Glutamatergic neuron (in vitro differentiated cells): ENCODE measurements at regions not wholly inside any gene's neighbourhood (a gene's known extent, or its start where the extent isn't known, plus 50 kb on each side); places are given as distances from the start of the nearest gene placed in this dataset.
"Not testable (repeated sequence)": the region's sequence is repeated elsewhere in the genome, so short reads cannot be mapped to it uniquely, and the experiment has no call there.

ENCODE experiments used
- DNase-seq: peaks from one replicate; pipeline ENCODE4 v3.0.0; 2022
- H3K27ac Mint-ChIP-seq: one replicate; pipeline ENCODE4 v1.8.0; 2020; ENCODE audit warnings: mild to moderate bottlenecking, mixed read lengths, inconsistent platforms; ENCODE audit not compliant: unreplicated experiment
- H3K27me3 Mint-ChIP-seq: one replicate; pipeline ENCODE4 v1.8.0; 2020; ENCODE audit warnings: mild to moderate bottlenecking, moderate library complexity, mixed read lengths, inconsistent platforms; ENCODE audit not compliant: unreplicated experiment
- H3K36me3 Mint-ChIP-seq: one replicate; pipeline ENCODE4 v1.8.0; 2020; ENCODE audit warnings: mild to moderate bottlenecking, mixed read lengths, inconsistent platforms; ENCODE audit not compliant: unreplicated experiment
- H3K4me1 Mint-ChIP-seq: one replicate; pipeline ENCODE4 v1.8.0; 2020; ENCODE audit warnings: mild to moderate bottlenecking, low read depth, mixed read lengths, inconsistent platforms; ENCODE audit not compliant: unreplicated experiment
- H3K4me3 Mint-ChIP-seq: one replicate; pipeline ENCODE4 v1.8.0; 2020; ENCODE audit warnings: mild to moderate bottlenecking, mixed read lengths, inconsistent platforms; ENCODE audit not compliant: unreplicated experiment
- H3K9me3 Mint-ChIP-seq: one replicate; pipeline ENCODE4 v1.8.0; 2020; ENCODE audit warnings: mild to moderate bottlenecking, moderate library complexity, mixed read lengths, inconsistent platforms; ENCODE audit not compliant: unreplicated experiment
- TF ChIP-seq, protein P1 (sequence below): fragments of 200-600 bp; sonication (generic); IDR thresholded peaks from one replicate; pipeline ENCODE4 v1.5.0; 2021; ENCODE audit not compliant: partially characterized antibody, unreplicated experiment

DNA sequence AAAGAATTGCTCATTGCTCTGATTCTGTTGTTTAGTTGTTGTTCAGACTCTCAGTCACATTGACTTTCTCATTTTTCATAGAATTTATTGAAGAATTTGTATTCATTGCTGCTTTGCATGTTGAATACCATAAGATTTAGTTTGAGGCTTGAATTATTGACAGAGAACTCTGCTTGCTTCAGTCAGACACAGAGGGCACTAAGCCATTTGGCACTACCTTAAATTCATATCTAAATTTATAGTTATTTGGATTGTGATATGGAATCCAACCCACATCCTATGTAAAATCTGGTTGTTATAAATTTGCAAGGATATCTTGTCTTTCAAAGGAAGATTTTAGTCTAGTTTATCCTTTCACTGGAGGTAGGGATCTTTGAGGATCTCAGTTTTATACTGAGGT lies 1748.6 kb downstream of the BRINP3 start:
- no peak for DNase-seq
- Mint-ChIP-seq H3K27me3 (no peaks in the 10 kb centered on the region), H3K4me1 (no peaks in the 10 kb centered on the region), H3K4me3 (no peak overlapping the region), H3K27ac (no peak overlapping the region), H3K36me3 (no peaks in the 10 kb centered on the region), H3K9me3 (no peaks in the 10 kb centered on the region)
- TF ChIP-seq, protein P1, sequence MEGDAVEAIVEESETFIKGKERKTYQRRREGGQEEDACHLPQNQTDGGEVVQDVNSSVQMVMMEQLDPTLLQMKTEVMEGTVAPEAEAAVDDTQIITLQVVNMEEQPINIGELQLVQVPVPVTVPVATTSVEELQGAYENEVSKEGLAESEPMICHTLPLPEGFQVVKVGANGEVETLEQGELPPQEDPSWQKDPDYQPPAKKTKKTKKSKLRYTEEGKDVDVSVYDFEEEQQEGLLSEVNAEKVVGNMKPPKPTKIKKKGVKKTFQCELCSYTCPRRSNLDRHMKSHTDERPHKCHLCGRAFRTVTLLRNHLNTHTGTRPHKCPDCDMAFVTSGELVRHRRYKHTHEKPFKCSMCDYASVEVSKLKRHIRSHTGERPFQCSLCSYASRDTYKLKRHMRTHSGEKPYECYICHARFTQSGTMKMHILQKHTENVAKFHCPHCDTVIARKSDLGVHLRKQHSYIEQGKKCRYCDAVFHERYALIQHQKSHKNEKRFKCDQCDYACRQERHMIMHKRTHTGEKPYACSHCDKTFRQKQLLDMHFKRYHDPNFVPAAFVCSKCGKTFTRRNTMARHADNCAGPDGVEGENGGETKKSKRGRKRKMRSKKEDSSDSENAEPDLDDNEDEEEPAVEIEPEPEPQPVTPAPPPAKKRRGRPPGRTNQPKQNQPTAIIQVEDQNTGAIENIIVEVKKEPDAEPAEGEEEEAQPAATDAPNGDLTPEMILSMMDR: no peak

DNA sequence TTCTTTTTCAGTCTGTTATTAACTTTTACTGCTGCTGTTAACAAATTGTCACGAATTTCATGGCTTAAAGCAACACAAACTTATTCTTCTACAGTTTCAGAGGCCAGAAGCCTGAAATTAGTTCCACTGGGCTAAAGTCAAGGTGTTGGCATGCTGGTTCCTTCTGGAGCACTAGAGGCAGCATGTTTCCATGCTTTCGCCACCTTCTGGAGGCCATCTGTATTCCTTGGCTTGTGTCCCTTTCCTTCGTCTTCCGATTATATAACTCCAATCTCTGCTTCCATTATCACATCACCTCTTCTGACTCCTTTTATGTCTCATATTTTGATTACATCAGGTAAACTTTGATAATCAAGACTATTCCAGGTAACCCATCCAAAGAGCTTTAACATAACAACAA lies 1742.1 kb downstream of the BRINP3 start:
- H3K27ac Mint-ChIP-seq: no peak overlapping the region
- no peaks in the 10 kb centered on the region for H3K36me3 Mint-ChIP-seq
- no peaks in the 10 kb centered on the region for H3K27me3 Mint-ChIP-seq
- TF ChIP-seq, protein P1: no peak
- no peak for DNase-seq
- no peaks in the 10 kb centered on the region for H3K4me1 Mint-ChIP-seq
- no peaks in the 10 kb centered on the region for H3K9me3 Mint-ChIP-seq
- no peak overlapping the region for H3K4me3 Mint-ChIP-seq

DNA sequence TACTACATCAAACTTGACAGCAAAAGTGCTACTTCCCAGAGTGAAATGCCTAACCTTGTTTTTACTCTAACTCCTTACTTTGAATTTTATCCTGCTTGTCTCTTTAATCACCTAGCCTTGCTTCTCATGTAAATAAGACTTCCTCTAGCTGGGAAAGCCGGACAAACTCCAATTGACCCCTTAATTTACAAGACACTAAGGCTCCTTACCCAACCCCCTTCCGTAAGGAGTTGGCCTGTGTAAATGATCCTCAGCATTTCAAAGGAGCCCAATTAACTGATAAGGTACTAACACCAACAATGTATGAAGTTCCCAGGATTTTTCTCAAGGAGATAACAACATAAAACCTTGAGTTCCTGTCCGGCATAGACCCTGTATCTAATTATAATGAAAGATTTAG lies 1728.4 kb downstream of the BRINP3 start:
- not testable (repeated sequence) for H3K4me1 Mint-ChIP-seq, H3K36me3 Mint-ChIP-seq, DNase-seq, H3K4me3 Mint-ChIP-seq, H3K27ac Mint-ChIP-seq, H3K9me3 Mint-ChIP-seq, H3K27me3 Mint-ChIP-seq

DNA sequence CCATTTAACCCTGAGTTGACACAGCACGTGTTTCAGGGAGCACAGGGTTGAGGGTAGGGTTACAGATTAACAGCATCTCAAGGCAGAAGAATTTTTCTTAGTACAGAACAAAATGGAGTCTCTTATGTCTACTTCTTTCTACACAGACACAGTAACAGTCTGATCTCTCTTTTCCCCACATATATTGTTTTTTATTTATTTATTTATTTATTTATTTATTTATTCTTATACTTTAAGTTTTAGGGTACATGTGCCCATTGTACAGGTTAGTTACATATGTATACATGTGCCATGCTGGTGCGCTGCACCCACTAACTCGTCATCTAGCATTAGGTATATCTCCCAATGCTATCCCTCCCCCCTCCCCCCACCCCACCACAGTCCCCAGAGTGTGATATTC lies 1725.6 kb downstream of the BRINP3 start:
- H3K27ac Mint-ChIP-seq, H3K9me3 Mint-ChIP-seq, H3K27me3 Mint-ChIP-seq, H3K4me3 Mint-ChIP-seq, H3K4me1 Mint-ChIP-seq, H3K36me3 Mint-ChIP-seq, DNase-seq: not testable (repeated sequence)

DNA sequence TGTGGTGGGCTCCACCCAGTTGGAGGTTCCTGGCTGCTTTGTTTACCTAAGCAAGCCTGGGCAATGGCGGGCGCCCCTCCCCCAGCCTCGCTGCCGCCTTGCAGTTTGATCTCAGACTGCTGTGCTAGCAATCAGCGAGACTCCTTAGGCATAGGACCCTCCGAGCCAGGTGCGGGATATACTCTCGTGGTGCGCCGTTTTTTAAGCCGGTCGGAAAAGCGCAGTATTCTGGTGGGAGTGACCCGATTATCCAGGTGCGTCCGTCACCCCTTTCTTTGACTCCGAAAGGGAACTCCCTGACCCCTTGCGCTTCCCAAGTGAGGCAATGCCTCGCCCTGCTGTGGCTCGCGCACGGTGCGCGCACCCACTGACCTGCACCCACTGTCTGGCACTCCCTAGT lies 1719.9 kb downstream of the BRINP3 start:
- DNase-seq: not testable (repeated sequence)

DNA sequence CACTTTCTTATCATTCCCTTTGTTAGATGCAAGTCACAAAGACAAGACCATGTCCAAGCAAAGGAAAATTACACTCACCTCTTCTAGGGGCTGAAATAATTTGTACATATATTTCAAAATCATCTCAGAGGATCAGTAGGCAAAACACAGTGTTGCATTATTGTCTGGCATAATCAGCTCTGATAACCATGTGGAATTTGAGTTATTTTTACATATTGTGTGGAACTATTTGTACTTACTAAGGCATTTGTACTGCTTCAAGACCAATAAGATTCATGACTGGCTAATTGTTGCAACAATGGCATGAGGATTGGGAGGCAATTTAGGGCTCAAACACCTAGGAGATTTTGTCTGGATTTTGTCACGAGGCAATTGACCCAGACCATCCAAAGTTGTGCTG lies 1716.4 kb downstream of the BRINP3 start:
- Mint-ChIP-seq H3K27me3 (no peaks in the 10 kb centered on the region), H3K36me3 (no peaks in the 10 kb centered on the region), H3K4me1 (no peaks in the 10 kb centered on the region), H3K27ac (no peak overlapping the region), H3K4me3 (no peak overlapping the region), H3K9me3 (no peaks in the 10 kb centered on the region)
- TF ChIP-seq, protein P1: no peak
- DNase-seq: no peak

More for the DNA sequence above, 1719.9 kb downstream of the BRINP3 start:
- peak overlapping the region; percentile 22 for H3K27ac Mint-ChIP-seq
- H3K36me3 Mint-ChIP-seq, H3K4me1 Mint-ChIP-seq, H3K27me3 Mint-ChIP-seq, H3K9me3 Mint-ChIP-seq, H3K4me3 Mint-ChIP-seq: not testable (repeated sequence)
